Activated CD8-positive, alpha-beta T cell treated with anti-CD3 and anti-CD28 coated beads for 36 hours (primary cell): ENCODE measurements at regions not wholly inside any gene's neighbourhood (a gene's known extent, or its start where the extent isn't known, plus 50 kb on each side); places are given as distances from the start of the nearest gene placed in this dataset.

Experiments
- ATAC-seq: fragments of 200-7000 bp; cut with Tn5 transposase; one replicate; pipeline ENCODE4 v1.10.0; 2021; ENCODE audit warnings: mild to moderate bottlenecking, moderate library complexity
- CTCF ChIA-PET: fragments of 350-600 bp; sonication (Branson Sonifier 250); formaldehyde crosslinking; loops from one replicate; lab custom pipeline; 2021; ENCODE audit warnings: antibody characterized with exemption; lab: Charles Lee
- POLR2A ChIA-PET: fragments of 350-600 bp; sonication (Branson Sonifier 250); formaldehyde crosslinking; loops from one replicate; lab custom pipeline; 2021; ENCODE audit warnings: antibody characterized with exemption; lab: Charles Lee
- DNase-seq: peaks from one replicate; pipeline ENCODE4 v3.0.0-alpha.2; 2020
- H3K27ac Mint-ChIP-seq: one replicate; pipeline ENCODE4 v1.8.0; 2021; ENCODE audit warnings: mild to moderate bottlenecking, mixed read lengths
- H3K27me3 Mint-ChIP-seq: one replicate; pipeline ENCODE4 v1.8.0; 2021; ENCODE audit warnings: mixed read lengths
- H3K36me3 Mint-ChIP-seq: one replicate; pipeline ENCODE4 v1.8.0; 2021; ENCODE audit warnings: low read depth, mixed read lengths
- H3K4me1 Mint-ChIP-seq: one replicate; pipeline ENCODE4 v1.8.0; 2021; ENCODE audit warnings: low read depth, mixed read lengths
- H3K4me3 Mint-ChIP-seq: one replicate; pipeline ENCODE4 v1.8.0; 2021; ENCODE audit warnings: mild to moderate bottlenecking, moderate library complexity, mixed read lengths
- H3K9me3 Mint-ChIP-seq: one replicate; pipeline ENCODE4 v1.8.0; 2021; ENCODE audit warnings: mixed read lengths
- intact Hi-C: fragments of 100-400 bp; cut with micrococcal nuclease; formaldehyde crosslinking; loops from one replicate; pipeline ENCODE4 v1.10.0; 2022
- TF ChIP-seq, protein P1 (sequence below): fragments of 200-600 bp; IDR thresholded peaks from one replicate; pipeline ENCODE4 v1.8.0; 2022; ENCODE audit warnings: antibody characterized with exemption, mild to moderate bottlenecking

DNA sequence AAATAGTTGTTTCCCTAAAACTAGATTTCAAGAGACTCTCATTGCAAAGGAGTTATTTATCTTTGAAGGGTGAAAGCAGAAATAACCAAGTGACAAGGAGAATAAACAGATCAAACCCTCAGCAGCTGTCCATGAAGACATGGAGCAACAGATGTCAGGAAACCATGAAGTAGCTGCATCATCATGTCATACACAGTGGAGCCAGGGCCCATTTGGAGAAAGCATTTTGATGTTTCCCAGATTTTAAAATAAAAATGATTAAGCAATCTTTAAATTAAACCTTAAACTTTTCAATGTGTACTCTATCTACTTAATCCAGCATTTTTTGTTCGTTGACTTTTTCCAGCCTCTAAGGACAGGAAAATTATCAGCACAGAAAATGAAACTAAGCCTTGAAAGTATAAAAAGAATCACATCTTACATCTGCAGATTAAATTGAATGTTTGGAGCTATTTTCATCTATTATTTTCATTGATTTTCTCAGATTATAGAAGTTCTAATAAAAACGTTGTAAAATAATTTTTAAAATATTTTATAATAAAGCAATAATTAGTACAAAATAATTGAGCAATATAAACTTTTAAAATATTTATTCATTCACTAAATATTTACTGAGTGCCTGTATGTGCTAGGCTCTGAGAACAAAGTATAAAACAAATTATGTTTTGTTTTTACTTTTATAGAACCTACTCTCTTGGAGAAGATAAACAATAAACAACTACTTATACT lies 860.1 kb downstream of the BCL11A start:
- TF ChIP-seq, protein P1, sequence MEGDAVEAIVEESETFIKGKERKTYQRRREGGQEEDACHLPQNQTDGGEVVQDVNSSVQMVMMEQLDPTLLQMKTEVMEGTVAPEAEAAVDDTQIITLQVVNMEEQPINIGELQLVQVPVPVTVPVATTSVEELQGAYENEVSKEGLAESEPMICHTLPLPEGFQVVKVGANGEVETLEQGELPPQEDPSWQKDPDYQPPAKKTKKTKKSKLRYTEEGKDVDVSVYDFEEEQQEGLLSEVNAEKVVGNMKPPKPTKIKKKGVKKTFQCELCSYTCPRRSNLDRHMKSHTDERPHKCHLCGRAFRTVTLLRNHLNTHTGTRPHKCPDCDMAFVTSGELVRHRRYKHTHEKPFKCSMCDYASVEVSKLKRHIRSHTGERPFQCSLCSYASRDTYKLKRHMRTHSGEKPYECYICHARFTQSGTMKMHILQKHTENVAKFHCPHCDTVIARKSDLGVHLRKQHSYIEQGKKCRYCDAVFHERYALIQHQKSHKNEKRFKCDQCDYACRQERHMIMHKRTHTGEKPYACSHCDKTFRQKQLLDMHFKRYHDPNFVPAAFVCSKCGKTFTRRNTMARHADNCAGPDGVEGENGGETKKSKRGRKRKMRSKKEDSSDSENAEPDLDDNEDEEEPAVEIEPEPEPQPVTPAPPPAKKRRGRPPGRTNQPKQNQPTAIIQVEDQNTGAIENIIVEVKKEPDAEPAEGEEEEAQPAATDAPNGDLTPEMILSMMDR = no peak
- no peaks in the 10 kb centered on the region for H3K4me1 Mint-ChIP-seq
- no peaks in the 10 kb centered on the region for H3K27me3 Mint-ChIP-seq
- no peak overlapping the region for H3K4me3 Mint-ChIP-seq
- CTCF ChIA-PET = no interaction called here
- no peaks in the 10 kb centered on the region for H3K36me3 Mint-ChIP-seq
- no peak for ATAC-seq
- DNase-seq = no peak
- no peaks in the 10 kb centered on the region for H3K9me3 Mint-ChIP-seq
- POLR2A ChIA-PET = no interaction called here
- intact Hi-C loops = no loop called here
- H3K27ac Mint-ChIP-seq = no peak overlapping the region

DNA sequence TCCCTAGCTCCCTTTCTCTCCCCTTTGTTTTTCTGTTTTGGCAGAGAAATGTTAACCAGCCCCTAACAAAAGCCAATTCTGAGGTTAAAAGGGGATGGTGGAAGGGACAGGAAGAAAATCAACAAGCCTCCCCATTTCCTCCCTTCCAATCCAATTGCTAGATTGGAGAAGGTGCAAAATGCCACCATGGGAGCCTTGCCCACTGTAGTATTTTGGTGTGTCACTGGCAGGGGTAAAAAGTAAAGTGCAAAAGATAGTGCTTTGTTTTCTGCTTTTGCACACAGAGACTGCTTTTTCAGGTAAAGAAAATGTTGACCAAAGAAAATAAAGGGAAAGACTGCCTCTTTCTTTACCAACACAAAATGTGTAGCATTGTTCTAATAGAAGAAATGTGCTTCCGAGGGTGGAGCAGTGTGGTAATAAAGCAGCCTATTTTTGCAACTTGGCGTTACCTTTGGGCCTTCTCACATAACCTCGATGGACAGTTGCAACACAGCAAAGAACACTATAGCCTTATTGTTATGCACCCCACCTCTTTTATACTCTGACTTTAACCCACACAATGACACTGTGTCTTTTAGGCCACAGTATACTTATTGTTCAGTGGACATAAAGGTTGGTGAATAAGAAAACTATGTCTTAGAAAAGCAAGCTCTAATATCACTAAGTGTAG lies 861.8 kb downstream of the BCL11A start:
- peaks cover 3% of the 10 kb centered on the region for H3K27me3 Mint-ChIP-seq
- H3K4me1 Mint-ChIP-seq = no peaks in the 10 kb centered on the region
- no peaks in the 10 kb centered on the region for H3K36me3 Mint-ChIP-seq
- ATAC-seq = no peak
- TF ChIP-seq, protein P1 = no peak
- intact Hi-C loops = no loop called here
- ChIA-PET CTCF (no interaction called here), POLR2A (no interaction called here)
- H3K27ac Mint-ChIP-seq = no peak overlapping the region
- no peak for DNase-seq
- H3K4me3 Mint-ChIP-seq = no peak overlapping the region
- no peaks in the 10 kb centered on the region for H3K9me3 Mint-ChIP-seq

DNA sequence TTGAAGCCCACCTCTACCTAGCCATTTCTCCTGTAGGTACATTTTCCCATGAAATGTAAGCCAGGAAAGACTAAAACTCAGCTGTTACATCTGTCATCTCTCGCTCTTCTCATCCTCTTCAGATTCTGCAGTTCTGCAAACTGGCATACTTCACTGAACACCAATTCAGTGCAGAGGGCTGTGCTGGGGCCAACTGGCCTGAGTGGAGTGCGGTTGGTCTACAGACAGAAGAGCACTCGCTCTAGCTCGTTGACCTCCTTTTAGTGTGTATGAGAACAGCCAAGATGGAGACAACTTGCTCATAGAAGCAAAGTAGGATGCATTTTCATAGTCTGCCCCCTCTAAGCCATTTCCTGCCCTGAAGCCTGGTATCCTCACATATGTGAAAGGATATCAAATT lies 862.6 kb downstream of the BCL11A start:
- Mint-ChIP-seq H3K4me1 (no peaks in the 10 kb centered on the region), H3K9me3 (no peaks in the 10 kb centered on the region), H3K27me3 (peaks cover 3% of the 10 kb centered on the region), H3K4me3 (no peak overlapping the region), H3K36me3 (no peaks in the 10 kb centered on the region), H3K27ac (no peak overlapping the region)
- no peak for ATAC-seq
- TF ChIP-seq, protein P1 = no peak
- no peak for DNase-seq
- intact Hi-C loops = no loop called here
- ChIA-PET CTCF (no interaction called here), POLR2A (no interaction called here)

DNA sequence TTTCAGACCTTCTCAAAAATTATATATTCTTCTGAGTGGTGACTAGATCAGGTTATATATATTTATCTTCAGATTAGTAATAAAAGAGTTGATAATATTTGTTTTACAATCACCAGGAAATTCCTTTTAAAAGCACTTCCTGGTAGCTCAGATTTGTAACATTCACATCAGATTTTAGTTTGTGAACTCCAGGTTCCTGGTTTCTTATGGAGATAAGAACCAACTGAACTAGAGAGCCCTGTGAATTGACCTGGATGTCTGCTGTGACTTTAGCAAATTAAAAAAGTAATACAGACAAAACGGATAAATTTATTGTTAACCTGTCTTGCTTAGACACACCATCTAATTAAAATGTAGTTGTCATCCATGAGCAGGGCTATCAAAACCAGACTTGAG lies 868.7 kb downstream of the BCL11A start:
- Mint-ChIP-seq H3K9me3 (no peaks in the 10 kb centered on the region), H3K36me3 (no peaks in the 10 kb centered on the region), H3K27me3 (peaks cover 5% of the 10 kb centered on the region), H3K4me1 (no peaks in the 10 kb centered on the region), H3K27ac (no peak overlapping the region), H3K4me3 (no peak overlapping the region)
- no peak for DNase-seq
- no peak for ATAC-seq
- intact Hi-C loops = no loop called here
- TF ChIP-seq, protein P1 = no peak
- ChIA-PET CTCF (interaction anchor here (0.6 kb wide), 1 partner anchor 114 kb away, joined by 3 read pairs; no protein-coding TSS in a partner anchor), POLR2A (no interaction called here)

DNA sequence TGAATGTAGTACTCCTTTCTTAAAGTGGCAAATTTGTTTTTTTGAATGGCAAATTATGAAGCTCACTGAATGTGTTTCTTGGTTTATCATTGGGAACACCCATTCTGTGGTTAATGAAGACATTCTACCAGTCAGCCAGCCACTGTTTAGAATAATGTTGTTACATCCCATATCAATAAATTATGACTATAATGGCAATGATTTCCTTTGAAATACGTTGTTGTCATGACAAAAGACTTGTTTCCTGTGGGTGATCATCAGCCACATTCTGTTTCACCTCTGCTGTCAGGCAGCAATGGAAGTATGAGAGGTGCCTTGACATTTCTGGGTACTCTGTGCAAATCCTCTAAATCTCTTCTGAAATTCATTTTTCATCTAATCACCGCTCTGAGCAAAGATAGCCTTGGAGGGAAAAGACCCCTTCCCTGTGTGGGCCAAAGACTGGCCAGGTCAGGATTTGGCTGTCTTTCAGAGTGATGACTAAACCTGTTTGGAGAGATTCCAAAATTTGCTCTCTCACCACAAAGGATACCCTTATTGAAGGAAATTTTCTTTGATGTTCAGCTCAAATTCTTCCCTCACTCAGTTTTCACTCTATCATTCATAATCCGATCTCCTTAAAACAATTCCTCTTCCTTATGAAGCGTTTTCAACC lies 869.2 kb downstream of the BCL11A start:
- CTCF ChIA-PET = interaction anchor here (0.6 kb wide), 1 partner anchor 115 kb away, joined by 3 read pairs; no protein-coding TSS in a partner anchor
- intact Hi-C loops = no loop called here
- no peaks in the 10 kb centered on the region for H3K9me3 Mint-ChIP-seq
- ATAC-seq (no peak), DNase-seq (no peak)
- no peak overlapping the region for H3K4me3 Mint-ChIP-seq
- H3K27ac Mint-ChIP-seq = no peak overlapping the region
- H3K36me3 Mint-ChIP-seq = no peaks in the 10 kb centered on the region
- H3K27me3 Mint-ChIP-seq = peaks cover 5% of the 10 kb centered on the region
- POLR2A ChIA-PET = no interaction called here
- TF ChIP-seq, protein P1 = no peak
- H3K4me1 Mint-ChIP-seq = no peaks in the 10 kb centered on the region
